PC-9 (cell line): ENCODE measurements at regions not wholly inside any gene's neighbourhood (a gene's known extent, or its start where the extent isn't known, plus 50 kb on each side); places are given as distances from the start of the nearest gene placed in this dataset.

Experiments used
- CTCF ChIP-seq: fragments of 200-600 bp; sonication (generic); conservative IDR thresholded peaks from 2 replicates; pipeline ENCODE4 v1.6.1; 2017; ENCODE audit warnings: mixed run types, antibody characterized with exemption, mild to moderate bottlenecking, moderate library complexity
- EZH2 ChIP-seq: fragments of 200-600 bp; sonication (generic); IDR thresholded peaks from 2 replicates; pipeline ENCODE4 v1.8.0; 2017; ENCODE audit warnings: antibody characterized with exemption, low read depth

GRCh38 chr11:92628401-92629292 is 340.8 kb upstream of the MTNR1B start:
- no peak for TF ChIP-seq CTCF
- no peak for TF ChIP-seq EZH2
